ENCODE measurements at regions not wholly inside any gene's neighbourhood (a gene's known extent, or its start where the extent isn't known, plus 50 kb on each side); places are given as distances from the start of the nearest gene placed in this dataset.

- FAIRE-seq: no peak
These were observed 173.6 kb upstream of the RAB4A start for GRCh38 chr1:229097356-229097755.

GRCh38 chr1:229098361-229098760 lies 172.6 kb upstream of the RAB4A start:
- FAIRE-seq: no peak

- FAIRE-seq: no peak
These were observed 171.9 kb upstream of the RAB4A start for GRCh38 chr1:229098903-229099578.

GRCh38 chr1:229101011-229101871 lies 169.7 kb upstream of the RAB4A start:
- no peak for FAIRE-seq

GRCh38 chr1:229102741-229103391 lies 168.0 kb upstream of the RAB4A start:
- no peak for FAIRE-seq

GRCh38 chr1:229104654-229105053 lies 166.3 kb upstream of the RAB4A start:
- FAIRE-seq: no peak

- no peak for FAIRE-seq
These were observed 165.8 kb upstream of the RAB4A start for GRCh38 chr1:229105109-229105508.

- FAIRE-seq: no peak
These were observed 164.9 kb upstream of the RAB4A start for GRCh38 chr1:229105822-229106525.

- no peak for FAIRE-seq
These were observed 164.3 kb upstream of the RAB4A start for GRCh38 chr1:229106526-229107125.

GRCh38 chr1:229107304-229107815 lies 163.6 kb upstream of the RAB4A start:
- no peak for FAIRE-seq

GRCh38 chr1:229107972-229108371 lies 162.9 kb upstream of the RAB4A start:
- no peak for FAIRE-seq

- no peak for FAIRE-seq
These were observed 162.2 kb upstream of the RAB4A start for GRCh38 chr1:229108598-229109201.

- FAIRE-seq: no peak
These were observed 161.6 kb upstream of the RAB4A start for GRCh38 chr1:229109320-229109761.

GRCh38 chr1:229110986-229111385 lies 159.9 kb upstream of the RAB4A start:
- FAIRE-seq: no peak

- no peak for FAIRE-seq
These were observed 159.1 kb upstream of the RAB4A start for GRCh38 chr1:229111703-229112319.

GRCh38 chr1:229112832-229113548 lies 157.9 kb upstream of the RAB4A start:
- no peak for FAIRE-seq

- FAIRE-seq: no peak
These were observed 156.6 kb upstream of the RAB4A start for GRCh38 chr1:229114315-229114714.

GRCh38 chr1:229114850-229115365 lies 156.0 kb upstream of the RAB4A start:
- FAIRE-seq: no peak

GRCh38 chr1:229116114-229116513 lies 154.8 kb upstream of the RAB4A start:
- no peak for FAIRE-seq

GRCh38 chr1:229117664-229118300 lies 153.1 kb upstream of the RAB4A start:
- no peak for FAIRE-seq
